Nephron (organoid): ENCODE measurements at regions not wholly inside any gene's neighbourhood (a gene's known extent, or its start where the extent isn't known, plus 50 kb on each side); places are given as distances from the start of the nearest gene placed in this dataset.

ENCODE experiments used
- H3K27ac Mint-ChIP-seq, 3 experiments: 2 replicates each; pipeline ENCODE4 v1.8.0; 2020; ENCODE audit warnings: mixed read lengths in 3 of 3, mild to moderate bottlenecking in 2 of 3, moderate library complexity in 1 of 3
- H3K27me3 Mint-ChIP-seq: 2 replicates; pipeline ENCODE4 v1.8.0; 2021; ENCODE audit warnings: low read depth, mild to moderate bottlenecking, moderate library complexity, mixed read lengths
- H3K36me3 Mint-ChIP-seq: 2 replicates; pipeline ENCODE4 v1.8.0; 2020; ENCODE audit warnings: low read depth, mixed read lengths
- H3K4me1 Mint-ChIP-seq: 2 replicates; pipeline ENCODE4 v1.8.0; 2020; ENCODE audit warnings: mixed read lengths
- H3K4me3 Mint-ChIP-seq, 3 experiments: 2 replicates each; pipeline ENCODE4 v1.8.0; 2020; ENCODE audit warnings: mild to moderate bottlenecking in 3 of 3, mixed read lengths in 3 of 3, moderate library complexity in 2 of 3
- H3K9me3 Mint-ChIP-seq: 2 replicates; pipeline ENCODE4 v1.8.0; 2020; ENCODE audit warnings: mixed read lengths
- TF ChIP-seq, protein P1 (sequence below), 3 experiments: fragments of 200-600 bp; sonication (generic); IDR thresholded peaks; one replicate each; pipeline ENCODE4 v1.5.0; 2021; ENCODE audit warnings: antibody characterized with exemption in 3 of 3; ENCODE audit not compliant: unreplicated experiment in 3 of 3

GRCh38 chr11:80733361-80733760 lies 1292.5 kb upstream of the TENM4 start:
- H3K27me3 Mint-ChIP-seq = no peaks in the 10 kb centered on the region
- H3K36me3 Mint-ChIP-seq = no peaks in the 10 kb centered on the region
- no peak overlapping the region for H3K4me3 Mint-ChIP-seq
- no peak overlapping the region for H3K27ac Mint-ChIP-seq
- H3K4me1 Mint-ChIP-seq = no peaks in the 10 kb centered on the region
- TF ChIP-seq, protein P1, sequence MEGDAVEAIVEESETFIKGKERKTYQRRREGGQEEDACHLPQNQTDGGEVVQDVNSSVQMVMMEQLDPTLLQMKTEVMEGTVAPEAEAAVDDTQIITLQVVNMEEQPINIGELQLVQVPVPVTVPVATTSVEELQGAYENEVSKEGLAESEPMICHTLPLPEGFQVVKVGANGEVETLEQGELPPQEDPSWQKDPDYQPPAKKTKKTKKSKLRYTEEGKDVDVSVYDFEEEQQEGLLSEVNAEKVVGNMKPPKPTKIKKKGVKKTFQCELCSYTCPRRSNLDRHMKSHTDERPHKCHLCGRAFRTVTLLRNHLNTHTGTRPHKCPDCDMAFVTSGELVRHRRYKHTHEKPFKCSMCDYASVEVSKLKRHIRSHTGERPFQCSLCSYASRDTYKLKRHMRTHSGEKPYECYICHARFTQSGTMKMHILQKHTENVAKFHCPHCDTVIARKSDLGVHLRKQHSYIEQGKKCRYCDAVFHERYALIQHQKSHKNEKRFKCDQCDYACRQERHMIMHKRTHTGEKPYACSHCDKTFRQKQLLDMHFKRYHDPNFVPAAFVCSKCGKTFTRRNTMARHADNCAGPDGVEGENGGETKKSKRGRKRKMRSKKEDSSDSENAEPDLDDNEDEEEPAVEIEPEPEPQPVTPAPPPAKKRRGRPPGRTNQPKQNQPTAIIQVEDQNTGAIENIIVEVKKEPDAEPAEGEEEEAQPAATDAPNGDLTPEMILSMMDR (IDR thresholded peaks at IDR 0.05; ENCODE audit: unreplicated experiment in 3 of 3) = no peak
- no peaks in the 10 kb centered on the region for H3K9me3 Mint-ChIP-seq

DNA sequence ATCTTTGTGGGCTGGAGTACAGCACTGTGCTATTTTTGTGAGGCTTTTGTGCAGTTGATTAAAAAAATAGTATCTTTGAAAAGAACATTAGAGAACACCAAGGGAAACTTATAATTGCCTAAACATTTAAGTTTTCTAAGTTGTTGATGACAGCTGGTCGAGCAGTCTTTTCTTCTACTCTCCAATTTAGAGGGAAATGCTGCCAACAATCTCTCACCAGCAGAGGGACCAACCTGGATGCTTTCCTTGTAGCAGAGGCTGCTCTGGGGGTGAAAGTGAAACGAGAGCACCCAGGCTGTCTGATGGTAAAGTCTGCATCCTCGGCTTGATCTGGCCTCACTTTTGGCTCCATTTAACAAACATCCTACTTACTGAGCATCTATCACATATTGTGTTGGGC lies 1286.5 kb upstream of the TENM4 start:
- no peak overlapping the region for H3K27ac Mint-ChIP-seq
- H3K4me3 Mint-ChIP-seq = no peak overlapping the region
- TF ChIP-seq, protein P1 (IDR thresholded peaks at IDR 0.05; ENCODE audit: unreplicated experiment in 3 of 3) = peak in 2 of 3 experiments; percentile 17 to 36
- H3K27me3 Mint-ChIP-seq = peaks cover 4% of the 10 kb centered on the region
- H3K4me1 Mint-ChIP-seq = peaks cover 14% of the 10 kb centered on the region
- H3K36me3 Mint-ChIP-seq = no peaks in the 10 kb centered on the region
- no peaks in the 10 kb centered on the region for H3K9me3 Mint-ChIP-seq

DNA sequence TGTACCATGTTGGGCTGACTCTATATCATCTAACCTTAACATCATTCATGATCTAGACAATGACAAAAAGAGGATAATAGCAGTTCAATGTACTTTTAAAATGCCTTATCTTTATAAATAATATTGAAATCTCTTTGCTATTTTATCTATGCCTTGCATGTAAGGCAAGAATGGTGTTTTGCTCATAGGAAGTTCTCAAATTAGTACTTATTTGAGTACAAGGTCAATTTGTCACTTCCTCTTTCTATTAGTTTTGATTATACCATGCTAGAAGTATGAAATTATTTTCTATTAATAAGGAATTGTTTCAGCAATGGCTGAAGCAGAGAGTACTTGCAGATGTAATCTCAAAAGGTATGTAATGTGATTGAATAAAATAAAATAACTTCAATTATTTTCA lies 1285.4 kb upstream of the TENM4 start:
- H3K36me3 Mint-ChIP-seq = no peaks in the 10 kb centered on the region
- no peak overlapping the region for H3K27ac Mint-ChIP-seq
- H3K9me3 Mint-ChIP-seq = no peaks in the 10 kb centered on the region
- TF ChIP-seq, protein P1 (IDR thresholded peaks at IDR 0.05; ENCODE audit: unreplicated experiment in 3 of 3) = no peak
- peaks cover 14% of the 10 kb centered on the region for H3K4me1 Mint-ChIP-seq
- H3K4me3 Mint-ChIP-seq = no peak overlapping the region
- H3K27me3 Mint-ChIP-seq = peaks cover 4% of the 10 kb centered on the region

GRCh38 chr11:80724366-80724765 lies 1283.5 kb upstream of the TENM4 start:
- Mint-ChIP-seq H3K4me3 (no peak overlapping the region), H3K36me3 (no peaks in the 10 kb centered on the region), H3K27me3 (peaks cover 4% of the 10 kb centered on the region), H3K4me1 (peaks cover 21% of the 10 kb centered on the region), H3K9me3 (no peaks in the 10 kb centered on the region), H3K27ac (no peak overlapping the region)
- TF ChIP-seq, protein P1 (IDR thresholded peaks at IDR 0.05; ENCODE audit: unreplicated experiment in 3 of 3) = no peak

DNA sequence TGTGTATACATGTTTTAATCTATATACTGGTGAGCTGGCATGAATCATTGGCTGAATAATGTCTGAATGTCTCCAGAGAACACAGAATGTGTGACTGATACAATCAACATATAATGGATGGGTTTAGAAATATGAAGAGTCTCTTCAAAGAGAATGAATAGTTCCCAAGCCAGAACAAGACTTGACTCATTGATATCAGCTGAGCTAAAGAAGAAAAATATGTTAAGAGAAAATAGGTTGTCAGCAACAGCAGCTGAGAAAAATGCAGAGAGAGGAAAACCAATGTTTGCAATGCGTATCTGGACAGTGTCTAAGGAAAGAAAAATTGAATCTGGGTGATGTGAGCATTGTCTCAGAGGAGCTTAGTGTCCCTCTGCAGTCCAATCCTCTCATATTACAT lies 1281.8 kb upstream of the TENM4 start:
- Mint-ChIP-seq H3K27me3 (no peaks in the 10 kb centered on the region), H3K27ac (peak overlapping the region; percentile 10 to 58 (median 20)), H3K4me1 (peaks cover 22% of the 10 kb centered on the region), H3K4me3 (no peak overlapping the region), H3K36me3 (no peaks in the 10 kb centered on the region), H3K9me3 (no peaks in the 10 kb centered on the region)
- TF ChIP-seq, protein P1 (IDR thresholded peaks at IDR 0.05; ENCODE audit: unreplicated experiment in 3 of 3) = no peak

DNA sequence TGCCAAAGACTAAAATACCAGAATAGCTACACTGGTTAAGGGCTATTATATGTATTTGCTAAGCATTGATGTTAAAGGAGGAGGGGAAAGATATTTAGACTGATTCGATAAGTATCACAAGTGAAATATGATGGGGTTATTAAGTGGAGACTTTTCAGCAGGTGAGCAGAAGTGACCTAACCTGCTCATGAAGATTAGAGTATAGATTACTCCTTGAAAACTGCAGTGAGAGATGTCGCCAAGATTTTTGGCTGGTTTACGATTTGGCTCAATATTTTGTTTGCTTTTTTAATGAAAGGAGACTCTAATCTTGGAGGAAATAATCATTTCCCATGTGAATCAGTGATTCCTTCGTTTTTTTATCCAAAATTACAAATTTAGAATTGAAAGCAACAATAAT lies 1279.5 kb upstream of the TENM4 start:
- Mint-ChIP-seq H3K4me3 (no peak overlapping the region), H3K9me3 (no peaks in the 10 kb centered on the region), H3K27ac (no peak overlapping the region), H3K4me1 (peaks cover 44% of the 10 kb centered on the region), H3K36me3 (no peaks in the 10 kb centered on the region), H3K27me3 (no peaks in the 10 kb centered on the region)
- TF ChIP-seq, protein P1 (IDR thresholded peaks at IDR 0.05; ENCODE audit: unreplicated experiment in 3 of 3) = no peak
